HG03064 (cell line): ENCODE measurements at regions not wholly inside any gene's neighbourhood (a gene's known extent, or its start where the extent isn't known, plus 50 kb on each side); places are given as distances from the start of the nearest gene placed in this dataset.

Experiments
- ATAC-seq: cut with Tn5 transposase; IDR thresholded peaks from one replicate; pipeline ENCODE4 v1.9.1; 2021; ENCODE audit warnings: low read depth; ENCODE audit not compliant: unreplicated experiment

DNA sequence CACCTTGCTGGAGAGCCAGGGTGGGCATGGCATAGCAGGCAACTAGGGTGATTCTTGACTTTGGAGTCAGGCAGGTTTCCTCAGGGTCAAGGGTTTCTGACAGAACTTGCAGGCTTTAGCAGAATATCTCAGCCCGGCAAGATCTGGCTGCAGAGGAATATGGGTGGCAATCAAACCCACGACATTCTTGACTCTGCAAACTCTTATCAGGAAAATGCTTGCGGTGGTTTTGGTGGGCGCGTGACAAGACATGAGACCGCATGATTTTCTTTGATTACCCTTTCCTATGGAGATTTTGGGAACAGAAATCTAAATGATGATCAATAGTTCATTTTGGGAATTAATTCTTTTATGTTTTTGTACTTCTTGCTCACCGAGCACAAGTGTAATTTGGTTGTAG lies 449.5 kb downstream of the VRK1 start:
- no peak for ATAC-seq

DNA sequence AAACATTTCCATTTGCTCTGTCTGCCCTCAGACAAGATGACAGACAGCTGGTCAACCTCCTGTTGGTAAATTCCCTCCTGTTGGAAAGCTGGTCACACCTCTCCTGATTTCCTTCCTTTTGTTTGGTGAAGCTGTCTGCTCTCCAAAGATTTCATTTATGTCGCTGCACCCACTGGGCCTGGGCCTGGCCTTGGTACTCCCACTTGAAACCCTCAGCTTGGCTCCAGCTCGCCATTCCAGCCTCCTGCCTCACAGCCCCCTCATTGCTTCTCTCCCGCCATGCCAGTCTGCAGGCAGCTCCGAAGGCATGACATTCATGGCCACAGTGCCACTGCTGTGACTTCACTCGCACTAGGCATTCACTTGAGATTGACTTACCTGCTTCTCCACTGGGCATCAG lies 451.8 kb downstream of the VRK1 start:
- no peak for ATAC-seq

DNA sequence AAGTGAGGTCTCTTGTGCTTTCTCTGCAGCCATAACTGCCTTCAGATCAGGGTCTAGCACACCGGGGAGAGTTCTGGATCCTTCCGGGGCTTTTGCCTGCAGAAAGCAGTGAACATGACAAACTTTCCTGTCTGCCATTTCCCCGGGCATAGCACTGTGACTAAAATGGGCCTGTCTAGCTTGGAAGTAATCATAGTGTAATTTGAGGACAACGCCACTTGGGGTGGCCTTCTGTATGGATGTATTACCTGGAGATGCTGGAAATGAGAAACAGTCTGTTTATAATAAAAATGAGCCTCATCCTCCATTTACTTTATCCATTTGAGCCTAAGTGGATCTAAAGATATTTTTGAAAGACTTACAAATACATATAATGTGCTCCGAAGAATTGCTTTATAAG lies 453.7 kb downstream of the VRK1 start:
- no peak for ATAC-seq

DNA sequence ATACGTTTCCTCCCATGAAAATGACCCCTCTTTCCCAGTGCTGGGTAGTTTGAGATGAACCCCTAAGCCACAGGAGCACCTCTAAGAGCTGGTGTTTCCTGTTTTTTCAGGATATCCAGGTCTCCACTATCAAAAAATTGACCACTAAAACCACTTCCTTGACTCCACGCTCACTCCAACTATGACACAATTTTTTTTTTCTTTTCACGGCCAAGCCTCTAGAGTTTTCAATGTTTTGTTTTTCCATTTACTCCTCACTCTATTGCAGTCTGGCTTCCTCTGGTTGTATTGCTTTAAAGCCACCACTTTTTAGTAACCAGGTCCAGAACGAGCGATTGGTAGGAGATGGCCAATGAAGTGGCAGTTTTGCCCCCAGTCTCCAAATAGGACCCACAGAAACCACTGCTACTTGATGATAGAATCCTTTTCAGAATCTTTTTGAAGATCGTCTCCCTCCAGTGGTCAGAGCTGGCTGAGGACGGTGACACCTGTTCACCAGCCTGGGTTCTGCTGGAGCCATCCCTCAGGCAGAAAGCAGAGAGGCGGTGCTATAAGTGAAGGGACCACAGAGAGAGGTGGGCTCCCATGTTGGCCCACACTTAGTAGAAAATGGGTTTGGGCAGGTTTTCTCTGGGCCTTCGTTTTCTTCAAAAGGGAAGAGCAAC lies 454.4 kb downstream of the VRK1 start:
- no peak for ATAC-seq

DNA sequence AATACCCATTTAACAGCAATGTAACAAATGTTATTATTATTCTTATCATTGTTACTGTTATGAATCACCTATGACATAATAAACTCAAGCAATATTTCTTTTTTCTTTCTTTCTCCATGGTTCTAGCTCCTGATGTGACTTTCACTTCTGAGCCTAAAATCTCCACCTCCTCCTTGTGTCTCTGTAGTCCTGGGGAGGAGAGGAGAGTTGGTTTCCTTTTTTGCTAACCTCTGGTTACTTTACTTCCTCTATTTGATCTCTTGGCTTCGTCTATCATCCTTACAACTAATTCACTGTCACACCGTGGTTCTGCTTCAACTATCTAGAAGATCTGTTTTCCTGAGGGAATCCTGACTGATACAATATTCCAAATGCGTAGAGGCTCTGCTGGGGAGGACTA lies 456.6 kb downstream of the VRK1 start:
- no peak for ATAC-seq

DNA sequence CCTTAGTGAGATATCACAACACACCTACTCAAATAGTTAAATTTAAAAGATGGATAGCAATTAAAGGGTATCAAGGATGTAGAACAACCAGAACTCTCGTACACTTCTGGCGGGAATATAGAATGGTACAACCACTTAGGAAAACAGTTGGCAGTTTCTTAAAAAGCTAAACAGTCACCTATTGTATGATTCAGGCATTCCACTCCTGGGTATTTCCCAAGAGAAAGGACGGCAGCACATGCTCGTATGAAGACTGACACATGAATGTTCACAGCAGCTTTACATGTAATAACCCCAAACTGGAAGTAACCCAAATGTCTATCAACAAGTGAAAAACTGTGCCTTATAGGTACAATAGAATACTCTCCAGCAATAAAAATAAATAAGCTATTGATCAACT lies 465.2 kb downstream of the VRK1 start:
- no peak for ATAC-seq

DNA sequence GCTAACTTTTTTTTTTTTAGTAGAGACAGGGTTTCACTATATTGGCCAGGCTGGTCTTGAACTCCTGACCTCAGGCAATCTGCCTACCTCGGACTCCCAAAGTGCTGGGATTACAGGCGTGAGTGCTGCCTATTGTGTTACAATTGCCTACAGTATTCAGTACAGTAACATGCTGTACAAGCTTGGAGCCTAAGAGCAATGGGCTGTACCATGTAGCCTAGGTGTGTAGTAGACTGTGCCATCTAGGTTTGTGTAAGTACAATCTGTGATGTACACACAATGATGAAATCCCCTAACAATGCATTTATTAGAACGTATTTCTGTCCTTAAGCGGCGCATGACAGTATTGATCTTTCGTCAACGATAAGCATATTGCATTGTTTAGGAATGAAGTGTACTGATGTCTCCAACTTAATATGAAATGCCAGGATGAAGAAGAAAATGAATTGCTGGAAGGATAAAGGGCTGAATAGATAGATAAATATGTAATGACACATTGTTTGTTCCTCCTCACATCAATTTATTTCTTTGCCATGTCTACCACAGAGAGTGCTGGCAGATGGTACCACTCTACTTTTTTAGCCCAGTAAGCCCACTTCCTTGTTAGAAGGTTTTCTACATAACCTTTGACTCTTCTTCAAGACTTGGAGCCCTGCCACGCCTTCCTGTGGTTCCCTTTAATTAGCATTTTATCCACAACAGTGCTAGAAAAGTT lies 467.5 kb downstream of the VRK1 start:
- ATAC-seq: no peak

DNA sequence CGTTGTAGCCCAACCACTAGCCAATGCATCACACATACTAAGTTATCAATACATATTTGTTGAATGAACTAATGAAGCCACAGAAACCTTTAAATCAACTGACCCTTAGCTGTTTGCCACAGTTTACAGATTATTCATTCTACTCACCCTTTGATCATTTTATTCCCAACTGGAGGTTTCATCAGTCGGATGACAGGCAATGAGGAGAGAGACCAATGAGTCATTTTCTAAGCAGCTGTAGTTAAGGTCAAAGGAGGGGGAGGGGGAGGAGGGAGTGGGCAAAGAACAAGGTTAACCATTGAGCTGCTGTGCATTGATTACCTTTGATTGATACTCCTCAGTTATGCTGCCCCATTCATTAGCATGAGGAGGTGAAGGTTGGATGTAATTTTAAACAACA lies 469.5 kb downstream of the VRK1 start:
- ATAC-seq: no peak

DNA sequence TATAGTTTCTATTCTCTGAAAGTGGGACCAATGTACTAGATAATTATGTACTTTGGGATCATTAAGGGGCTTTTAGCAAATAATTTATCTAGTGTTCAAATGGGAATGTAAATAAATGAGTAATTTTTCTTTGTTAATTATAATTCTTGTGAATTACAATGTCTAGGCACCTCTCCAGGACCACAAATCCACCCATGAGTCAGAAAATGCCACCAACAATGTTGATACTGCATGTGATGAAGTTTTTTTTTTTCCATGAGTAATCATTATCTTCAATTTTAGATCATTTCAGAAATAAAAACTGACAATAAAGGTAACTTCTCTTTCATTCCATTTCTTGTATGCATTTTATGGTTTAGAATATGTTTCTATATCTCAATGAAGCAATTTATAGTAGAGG lies 470.3 kb downstream of the VRK1 start:
- no peak for ATAC-seq

DNA sequence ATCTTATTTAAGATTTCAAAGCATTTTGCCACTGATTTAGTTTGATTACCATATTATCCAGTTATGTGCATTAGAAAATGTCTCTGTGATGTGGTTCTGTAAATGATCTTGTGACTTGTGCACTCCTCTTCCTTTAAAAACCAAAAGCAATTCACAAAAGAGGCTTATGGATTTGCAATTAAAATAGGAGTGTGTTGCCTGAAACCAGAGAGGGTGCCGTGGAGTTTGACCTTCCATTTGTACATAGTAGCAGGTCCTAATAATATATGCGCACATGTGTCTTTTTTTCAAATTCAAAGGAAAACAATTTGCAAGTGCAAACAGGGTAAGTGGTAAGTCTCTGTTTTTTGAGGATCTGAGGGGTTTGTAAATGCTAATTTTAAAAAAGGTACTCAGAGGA lies 470.9 kb downstream of the VRK1 start:
- no peak for ATAC-seq

DNA sequence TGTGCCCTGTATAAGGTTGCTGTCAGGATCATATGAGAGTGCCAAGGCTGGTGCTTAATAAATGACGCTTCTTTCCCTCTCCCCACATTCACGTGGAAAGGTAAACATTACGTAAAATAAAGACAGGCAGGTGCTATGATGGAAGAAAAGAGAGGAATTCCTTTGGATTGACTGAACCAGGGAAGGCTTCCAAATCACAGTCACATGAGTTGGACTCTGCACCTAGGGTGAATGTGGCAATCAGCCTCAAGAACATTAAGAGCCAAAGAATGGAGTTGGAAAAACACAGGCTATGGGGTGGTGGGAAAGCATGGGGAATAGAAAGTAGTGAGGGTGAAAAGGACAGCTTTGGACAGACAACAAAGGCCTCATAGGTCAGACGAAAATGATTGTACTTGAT lies 473.1 kb downstream of the VRK1 start:
- ATAC-seq: no peak

DNA sequence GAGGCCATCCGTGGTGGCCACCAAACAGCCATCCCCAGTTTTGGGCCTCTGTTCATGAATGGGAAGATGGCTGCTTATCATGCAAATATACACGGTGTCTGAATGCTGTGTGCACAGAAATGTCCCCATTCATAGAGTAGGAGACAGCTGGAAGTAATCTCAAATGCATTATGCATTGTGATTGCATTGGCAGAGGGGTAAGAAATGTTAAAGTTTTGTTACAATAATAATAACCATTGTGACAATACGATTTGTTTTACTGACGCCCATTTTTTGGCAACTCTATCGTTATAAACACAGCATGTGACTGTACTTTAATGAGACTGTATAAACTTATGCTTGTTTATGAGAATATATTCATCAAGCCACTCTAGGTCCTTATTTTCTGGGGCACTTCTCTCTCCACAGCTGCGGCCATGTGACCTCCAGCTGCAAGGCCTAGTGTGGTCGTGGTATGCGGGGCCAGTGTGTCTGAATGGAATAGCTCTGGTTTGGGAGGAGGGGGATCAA lies 474.3 kb downstream of the VRK1 start:
- ATAC-seq: no peak

DNA sequence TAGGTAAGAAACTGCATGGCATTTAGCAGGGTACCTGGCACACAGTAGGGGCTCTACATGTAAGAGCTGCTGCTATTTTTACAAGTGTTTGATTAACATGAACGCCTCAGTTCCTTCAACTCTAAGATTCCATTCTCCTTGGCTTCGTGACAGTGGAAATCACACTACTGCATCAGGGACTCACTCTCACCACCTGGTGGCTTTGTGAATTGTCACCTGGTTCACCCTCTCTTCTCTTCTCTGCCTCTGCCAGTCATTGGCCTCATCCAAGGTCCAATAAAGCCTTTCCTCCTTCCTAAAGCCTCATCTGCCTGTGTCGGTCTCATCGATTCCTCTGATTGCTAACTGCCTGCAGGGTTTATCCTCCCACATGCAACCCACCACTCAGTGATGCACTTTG lies 476.4 kb downstream of the VRK1 start:
- ATAC-seq: no peak

DNA sequence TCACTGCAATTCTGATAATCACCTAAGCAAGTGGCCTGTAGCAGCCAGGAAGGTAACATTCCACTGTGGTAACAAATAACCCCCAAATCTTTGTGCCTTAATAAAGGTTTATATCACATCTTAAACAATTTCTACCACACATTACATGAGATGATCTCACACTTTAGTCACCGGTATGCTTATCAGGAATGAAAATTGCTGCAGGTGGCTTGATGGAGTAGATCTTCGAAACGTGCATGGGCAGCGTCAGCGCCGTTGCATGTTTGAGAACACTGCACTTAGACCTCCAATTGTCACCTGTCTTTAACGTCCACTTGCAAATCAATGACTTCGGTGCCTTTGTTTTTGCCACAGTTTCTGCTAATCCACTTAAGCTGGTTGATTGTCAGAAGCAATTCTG lies 477.4 kb downstream of the VRK1 start:
- no peak for ATAC-seq

DNA sequence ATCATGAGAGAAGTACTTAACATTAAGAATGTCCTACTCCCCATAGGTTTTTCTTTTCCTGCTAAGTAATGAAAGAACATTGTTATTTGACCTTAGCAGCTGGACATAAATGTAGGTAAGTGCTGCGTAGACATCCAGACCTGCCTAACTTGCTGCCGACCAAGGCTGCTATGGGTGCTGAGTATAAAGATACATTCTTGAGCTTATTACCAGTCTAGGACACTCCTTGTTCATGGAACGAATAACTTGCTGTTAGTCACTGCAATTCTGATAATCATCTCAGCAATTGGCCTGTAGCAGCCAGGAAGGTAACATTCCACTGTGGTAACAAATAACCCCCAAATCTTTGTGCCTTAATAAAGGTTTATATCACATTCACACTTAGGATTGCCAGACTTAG lies 478.1 kb downstream of the VRK1 start:
- ATAC-seq: no peak

DNA sequence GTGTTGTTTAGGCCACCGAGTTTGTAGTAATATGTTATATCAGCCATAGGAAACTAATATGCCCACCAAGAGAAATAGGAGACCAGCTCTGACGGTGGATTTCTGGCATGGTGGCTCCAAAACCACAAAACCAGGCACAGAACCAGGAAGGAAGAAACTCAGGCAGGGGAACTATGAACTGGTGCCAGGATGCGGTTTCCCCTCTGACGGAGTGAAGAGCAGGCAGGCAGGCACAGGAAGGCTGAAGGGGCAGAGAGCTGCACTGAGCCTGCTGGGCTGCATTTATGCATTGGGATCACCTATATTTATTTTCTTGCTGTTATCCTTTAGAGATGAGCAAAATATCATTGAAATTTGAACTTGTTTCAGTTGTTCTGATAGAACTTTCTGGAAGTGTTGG lies 479.4 kb downstream of the VRK1 start:
- ATAC-seq: no peak

DNA sequence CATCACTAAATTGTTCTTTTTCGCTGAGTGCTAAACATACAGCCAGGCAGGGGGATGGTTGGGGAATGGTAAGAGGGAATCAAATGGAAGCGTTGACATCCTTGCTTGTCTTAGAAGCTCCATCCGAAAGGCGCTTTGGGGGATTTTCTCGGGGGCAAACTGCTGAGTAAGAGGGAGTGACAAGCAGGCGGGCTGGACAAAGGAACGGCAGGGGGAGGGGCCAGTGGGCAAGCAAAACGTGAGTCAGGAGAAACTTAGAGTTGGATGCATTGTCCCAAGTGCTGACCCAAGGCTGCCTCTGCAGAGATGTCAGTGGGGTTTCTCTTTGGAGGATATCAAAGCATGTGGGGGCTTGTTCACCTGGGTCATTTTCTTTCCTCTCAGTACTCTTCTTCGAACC lies 480.5 kb downstream of the VRK1 start:
- no peak for ATAC-seq

DNA sequence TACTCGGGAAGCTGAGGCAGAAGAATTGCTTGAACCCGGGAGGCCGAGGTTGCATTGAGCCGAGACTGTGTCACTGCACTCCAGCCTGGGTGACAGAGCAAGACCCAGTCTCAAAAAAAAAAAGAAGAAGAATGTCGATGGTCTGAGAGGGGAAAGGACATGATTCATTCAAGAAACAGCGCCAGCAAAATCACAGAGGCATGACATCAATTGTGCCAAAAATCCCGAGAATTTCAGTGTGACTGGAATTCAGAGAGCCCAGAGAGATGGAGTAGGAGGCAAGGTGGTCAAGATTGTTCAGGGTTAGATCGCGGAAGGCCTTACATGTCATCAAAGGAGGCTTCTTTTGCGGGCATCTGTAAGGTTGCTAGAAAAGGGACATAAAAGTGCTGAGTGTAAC lies 483.3 kb downstream of the VRK1 start:
- ATAC-seq: no peak

DNA sequence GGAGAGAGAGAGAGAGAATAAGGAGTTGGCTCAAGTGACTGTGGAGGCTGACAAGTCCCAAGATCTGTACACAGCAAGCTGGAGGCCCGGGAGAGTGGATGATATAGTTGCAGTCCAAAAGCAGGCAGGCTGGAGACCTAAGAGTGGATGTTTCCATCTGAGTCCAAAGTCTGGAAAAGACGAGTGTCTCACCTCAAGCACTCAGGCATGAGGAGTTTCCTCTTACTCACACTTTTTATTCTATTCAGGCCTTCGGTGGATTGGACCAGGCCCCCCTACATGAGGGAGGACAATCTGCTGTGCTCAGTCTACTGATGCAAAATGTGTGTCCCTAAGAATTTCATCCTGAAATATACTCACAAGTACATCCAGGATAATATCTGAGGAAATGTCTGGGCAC lies 484.6 kb downstream of the VRK1 start:
- no peak for ATAC-seq

DNA sequence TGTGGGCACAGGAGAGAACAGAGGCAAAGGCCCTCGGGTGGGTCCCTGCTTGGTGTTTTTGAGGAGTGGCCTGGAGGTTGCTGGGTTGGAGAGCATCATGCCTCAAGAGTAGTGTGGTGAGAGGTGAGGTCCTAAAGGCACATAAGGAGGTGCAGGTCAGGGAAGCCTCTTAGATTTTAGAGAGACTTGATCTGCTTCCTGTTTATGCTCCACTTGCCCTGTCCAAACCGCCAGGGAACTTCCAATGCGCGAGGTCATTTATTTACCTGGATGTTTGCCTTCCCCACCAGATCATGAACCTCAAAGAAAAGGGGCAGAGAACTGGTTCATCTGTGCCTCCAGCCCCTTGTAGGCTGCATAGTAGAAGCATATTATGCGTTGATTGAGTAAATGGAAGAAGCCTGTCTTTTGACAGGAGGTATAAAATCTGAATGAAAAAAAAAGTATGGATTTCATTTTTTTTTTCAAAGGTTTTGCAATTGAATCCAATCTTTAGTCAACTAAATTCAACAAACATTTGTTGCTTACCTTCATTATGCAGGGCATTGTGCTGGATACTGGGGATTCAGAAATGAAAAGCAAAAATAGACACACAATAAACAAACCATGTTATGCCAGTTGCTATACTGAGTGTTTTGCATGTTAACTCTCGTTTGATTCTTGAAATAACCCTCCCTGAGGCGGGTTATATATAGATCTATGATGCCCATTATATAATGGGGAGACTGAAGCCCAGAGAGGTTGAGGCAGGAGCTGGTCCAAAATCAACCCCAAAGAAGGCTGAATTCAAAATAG lies 485.2 kb downstream of the VRK1 start:
- no peak for ATAC-seq

DNA sequence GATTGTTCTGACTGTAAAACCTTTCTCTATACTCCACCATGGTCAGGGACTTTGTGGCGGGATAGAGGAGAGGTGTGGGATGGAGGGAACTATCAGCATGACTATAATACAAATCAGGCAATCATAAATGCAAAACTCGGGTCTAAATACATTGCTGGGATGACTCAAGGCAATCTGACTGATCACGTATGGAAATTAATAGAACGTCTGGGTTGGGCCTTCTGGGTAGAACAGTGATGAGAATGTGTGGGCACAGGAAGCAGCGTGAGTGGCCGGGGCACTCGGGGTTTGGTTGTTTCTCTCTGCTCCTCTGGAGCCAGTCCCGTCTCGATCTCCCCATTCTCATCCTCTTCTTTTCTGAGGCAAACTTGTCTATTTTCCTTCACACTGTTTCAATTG lies 485.8 kb downstream of the VRK1 start:
- ATAC-seq: no peak

DNA sequence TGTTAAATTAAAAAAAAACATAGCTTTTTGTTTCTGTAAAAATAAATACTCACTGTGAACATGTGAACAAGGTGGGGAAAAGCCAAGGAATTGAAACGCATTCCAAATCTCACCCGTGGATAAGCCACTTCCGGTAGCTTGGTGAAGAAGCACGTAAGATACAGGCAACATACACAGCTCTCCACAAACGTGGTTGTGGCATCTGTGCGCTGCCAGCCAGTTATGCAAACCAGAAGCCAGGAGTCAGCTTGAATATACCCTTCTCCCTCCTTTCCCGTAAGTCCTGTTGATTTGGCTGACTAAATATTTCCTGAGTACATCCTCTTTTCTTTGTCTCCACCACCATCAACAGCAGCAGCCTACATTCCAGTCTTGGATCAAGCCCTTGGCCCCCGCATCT lies 486.2 kb downstream of the VRK1 start:
- no peak for ATAC-seq
